D341Med (cell line): ENCODE measurements at regions not wholly inside any gene's neighbourhood (a gene's known extent, or its start where the extent isn't known, plus 50 kb on each side); places are given as distances from the start of the nearest gene placed in this dataset.
"Not testable (repeated sequence)": the region's sequence is repeated elsewhere in the genome, so short reads cannot be mapped to it uniquely, and the experiment has no call there.

Source experiments
- DNase-seq: peaks from one replicate; pipeline ENCODE4 v3.0.0; 2012; ENCODE audit warnings: low spot score

DNA sequence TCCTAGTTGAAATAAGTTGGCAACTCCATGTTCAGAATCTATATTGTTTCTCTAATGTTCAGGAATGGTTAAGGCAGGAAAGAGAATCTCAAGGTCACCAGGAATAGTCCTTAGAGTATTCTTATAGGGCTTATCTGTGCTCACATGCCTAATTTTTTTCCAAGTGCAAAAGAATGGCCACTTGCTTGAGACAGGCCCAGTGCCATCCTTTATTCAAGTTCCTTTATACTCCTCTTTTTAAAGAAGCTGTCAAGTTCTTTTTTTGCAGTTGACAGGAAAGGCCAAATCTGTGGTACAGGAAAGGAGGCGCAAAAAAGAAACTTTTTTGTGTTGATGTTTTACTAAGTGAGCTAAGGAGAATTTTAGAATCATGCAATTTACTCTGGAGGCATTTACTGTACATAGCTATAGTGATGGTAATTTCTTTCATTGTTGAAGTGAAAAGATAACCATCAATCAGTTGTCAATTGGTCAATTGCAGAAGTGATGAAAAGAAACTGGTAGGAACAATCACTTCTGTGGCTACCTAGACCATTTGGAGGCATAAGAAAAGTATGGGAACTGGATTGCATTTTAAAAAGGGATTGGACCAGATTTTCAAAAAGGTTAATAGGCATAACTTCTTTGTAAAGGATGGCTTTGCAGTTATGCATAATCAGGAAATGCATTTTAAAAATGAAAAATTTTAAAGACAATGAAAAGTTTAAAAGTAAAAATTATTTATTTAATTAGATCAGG is 102.5 kb upstream of the SOX2 start:
- DNase-seq, result no peak

DNA sequence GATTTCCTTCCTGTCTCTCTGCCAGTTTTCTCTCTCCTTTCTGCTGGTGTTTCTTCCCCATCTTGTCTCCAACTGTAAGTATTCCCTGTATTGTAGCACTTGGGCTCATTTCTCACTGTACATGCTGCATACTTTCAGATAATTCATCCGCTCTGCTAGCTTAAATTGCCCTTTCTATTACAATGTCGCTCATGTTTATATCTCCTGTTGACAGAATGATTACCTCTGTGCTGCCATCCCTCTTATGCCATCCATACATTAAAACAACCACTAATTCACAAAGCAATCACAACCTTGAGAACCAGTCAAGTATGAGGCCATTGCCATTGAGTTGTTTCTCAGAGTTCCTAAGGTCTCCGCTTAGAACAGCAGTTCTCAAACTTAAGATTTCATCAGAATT is 107.5 kb upstream of the SOX2 start:
- no peak for DNase-seq

DNA sequence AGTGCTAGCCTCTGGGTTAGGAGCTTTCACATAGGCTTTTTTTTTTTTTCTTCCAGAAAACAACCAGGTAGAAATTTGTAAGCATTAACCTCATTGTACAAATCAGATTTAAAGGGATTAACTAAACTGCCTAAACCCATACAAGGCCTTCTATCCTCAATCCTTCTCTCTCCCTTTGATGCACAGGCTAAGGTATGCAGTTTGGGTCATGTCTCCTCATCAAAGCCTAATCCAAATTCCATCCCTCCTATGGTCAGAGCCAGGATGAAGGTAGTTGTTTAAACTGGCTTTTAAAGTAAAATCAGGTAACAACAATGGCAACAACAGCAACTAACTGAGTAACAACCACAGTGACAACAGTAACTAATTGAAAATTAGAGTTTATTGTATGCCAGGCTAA is 115.6 kb upstream of the SOX2 start:
- no peak for DNase-seq

DNA sequence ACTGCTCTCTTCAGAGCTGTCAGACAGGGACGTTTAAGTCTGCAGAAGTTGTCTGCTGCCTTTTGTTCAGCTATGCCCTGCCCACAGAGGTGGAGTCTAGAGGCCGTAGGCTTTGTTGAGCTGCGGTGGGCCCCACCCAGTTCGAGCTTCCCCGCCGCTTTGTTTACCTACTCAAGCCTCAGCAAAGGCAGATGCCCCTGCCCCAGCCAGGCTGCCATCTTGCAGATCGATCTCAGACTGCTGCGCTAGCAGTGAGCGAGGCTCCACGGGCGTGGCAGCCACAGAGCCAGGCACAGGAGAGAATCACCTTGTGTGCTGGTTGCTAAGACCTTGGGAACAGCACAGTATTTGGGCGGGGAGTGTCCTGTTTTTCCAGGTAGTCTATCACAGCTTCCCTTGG is 120.8 kb upstream of the SOX2 start:
- not testable (repeated sequence) for DNase-seq

DNA sequence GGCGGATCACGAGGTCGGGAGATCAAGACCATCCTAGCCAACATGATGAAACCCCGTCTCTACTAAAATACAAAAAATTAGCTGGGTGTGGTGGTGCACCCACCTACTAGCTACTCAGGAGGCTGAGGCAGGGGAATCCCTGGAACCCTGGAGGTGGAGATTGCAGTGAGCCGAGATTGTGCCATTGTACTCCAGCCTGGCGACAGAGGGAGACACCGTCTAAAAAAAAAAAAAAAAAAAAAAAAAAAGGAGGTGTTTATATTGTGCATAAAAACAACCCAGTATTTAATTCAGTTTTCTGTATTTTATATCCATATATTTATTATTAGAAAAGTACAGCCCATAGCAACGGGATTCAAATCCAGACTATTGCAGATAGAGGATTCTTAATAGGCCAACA is 129.1 kb upstream of the SOX2 start:
- no peak for DNase-seq

DNA sequence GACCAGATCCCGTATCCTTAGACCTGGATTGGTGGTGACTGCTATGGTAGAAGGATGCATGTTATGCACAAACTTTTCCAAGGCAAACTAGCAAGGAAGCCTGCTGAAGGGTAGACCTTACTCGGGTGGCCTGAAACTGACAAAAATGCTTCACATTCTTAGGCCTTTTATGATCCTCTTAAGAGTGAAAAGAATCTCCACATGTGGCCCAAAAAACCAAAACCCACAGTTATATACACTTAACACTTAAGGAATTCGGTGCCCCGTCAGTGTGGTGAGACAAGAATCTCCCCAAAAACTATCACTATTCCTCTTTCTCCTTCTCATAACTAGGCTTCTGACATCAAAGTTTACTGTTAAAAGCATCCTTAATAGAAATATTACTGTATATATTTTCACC is 130.1 kb upstream of the SOX2 start:
- DNase-seq, result no peak

DNA sequence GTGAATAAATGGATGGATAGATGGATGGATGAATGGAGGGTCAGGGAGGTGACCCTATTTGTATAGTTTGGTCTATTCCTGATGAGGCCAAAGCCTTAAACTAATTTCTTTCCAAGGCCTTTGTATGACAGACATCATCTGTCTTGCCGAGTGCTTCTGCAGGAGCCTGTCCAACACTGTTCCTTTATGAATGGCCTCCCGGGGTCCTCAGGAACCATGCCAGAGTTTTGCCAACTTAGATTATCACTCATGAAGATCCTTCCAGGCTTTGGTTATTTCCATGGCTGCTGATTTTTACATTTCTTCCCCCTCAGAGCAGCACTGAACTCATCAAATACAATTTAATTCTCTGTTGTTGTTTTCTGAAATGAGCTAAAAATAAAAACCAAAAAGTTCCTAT is 133.0 kb upstream of the SOX2 start:
- DNase-seq, result no peak

DNA sequence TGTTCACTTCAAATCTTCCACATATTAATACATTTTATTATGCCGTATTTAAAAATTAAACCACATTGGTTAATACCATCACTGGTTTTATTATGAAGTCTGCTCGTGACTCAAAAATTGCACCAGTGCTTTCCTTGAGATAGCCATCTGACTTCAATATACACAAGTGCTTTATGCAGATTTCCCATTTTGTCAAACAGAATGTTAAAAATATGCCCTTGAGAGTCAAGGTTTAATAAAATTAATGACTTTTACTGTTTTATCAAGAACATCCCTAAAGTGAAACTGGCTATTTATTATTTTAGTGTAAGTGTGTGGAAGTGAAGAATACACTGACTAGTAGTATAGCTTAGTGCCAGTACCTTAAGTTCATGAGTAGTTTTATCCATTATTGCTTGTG is 139.3 kb upstream of the SOX2 start:
- no peak for DNase-seq

DNA sequence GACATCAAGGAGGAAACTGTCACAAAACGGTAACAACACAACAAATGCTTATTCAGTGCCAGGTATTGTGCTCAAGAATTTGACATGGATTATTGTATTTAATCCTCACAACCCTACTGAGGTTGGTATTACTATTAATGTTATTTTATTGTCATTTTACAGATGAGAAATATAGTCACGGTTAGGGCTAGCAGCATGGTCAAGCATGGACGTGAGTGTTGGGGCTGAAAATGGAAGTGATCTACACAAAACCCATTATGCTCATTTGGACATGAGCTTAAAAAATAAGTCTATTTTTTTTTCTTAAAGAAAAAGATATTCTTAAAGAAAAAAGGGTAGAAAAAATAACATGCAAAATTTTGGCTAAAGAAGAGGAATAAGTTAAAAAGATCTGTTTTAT is 141.3 kb upstream of the SOX2 start:
- DNase-seq, result no peak

DNA sequence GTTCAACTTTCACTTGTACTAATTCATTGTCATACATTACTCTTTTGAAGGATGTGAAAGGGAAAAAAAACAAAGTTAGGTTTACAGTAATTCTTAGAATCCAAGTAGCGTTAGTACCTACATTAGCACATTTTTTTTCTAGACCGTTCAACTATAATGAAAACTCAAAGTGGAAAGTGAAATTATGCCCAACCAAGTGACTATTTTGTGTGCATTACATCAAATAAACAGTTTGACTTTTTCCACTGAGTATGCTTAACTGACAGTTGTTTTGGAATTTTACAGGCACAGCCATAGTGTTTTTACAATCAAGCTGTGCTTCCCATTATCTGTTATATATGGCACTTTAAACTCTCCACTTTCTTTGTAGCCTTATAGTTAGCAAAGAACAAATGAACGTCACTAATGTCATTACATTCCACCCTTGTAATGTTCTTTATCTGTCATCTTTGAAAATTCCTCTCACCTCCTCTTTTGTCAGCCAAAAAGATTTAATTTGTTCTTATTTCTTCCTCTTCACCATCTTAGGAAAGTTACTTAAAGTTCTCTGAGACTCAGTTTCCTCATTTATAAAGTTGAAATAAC is 142.3 kb upstream of the SOX2 start:
- DNase-seq, result no peak

DNA sequence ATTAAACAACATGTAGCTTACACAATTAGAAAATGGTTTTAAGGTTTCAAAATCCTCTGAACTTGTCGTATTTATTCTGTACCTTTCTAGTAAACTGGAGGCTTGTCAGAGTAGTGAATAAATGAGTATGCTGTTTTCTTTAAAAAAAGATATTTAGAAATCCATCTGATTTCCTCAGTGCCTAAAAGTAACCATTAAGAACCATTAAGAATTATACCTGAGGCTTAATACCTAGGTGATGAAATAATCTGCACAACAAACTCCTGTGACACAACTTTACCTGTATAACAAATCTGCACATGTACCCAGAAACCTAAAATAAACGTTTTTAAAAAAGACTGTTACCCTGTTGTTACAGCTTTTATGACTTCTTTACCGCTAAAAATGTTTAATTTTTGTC is 143.0 kb upstream of the SOX2 start:
- DNase-seq, result no peak

DNA sequence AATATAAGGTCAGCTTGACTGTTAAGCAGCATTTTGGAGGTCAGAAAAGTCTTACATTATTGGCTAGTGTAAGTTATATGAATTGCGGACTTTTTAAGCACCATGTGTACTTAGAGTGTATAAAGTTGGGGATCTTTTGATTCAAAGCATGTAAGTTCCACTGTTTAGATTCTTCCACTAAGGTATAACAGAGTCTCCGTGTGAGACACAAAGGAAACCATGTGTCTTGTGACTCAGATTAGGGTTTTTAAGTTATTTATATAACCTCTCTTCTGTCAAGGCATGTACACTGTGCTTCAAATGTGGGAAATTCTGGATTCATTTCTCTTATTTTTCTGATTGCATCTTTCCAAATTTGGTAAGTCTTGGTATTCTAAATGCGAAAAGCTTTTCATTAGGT is 143.5 kb upstream of the SOX2 start:
- no peak for DNase-seq

DNA sequence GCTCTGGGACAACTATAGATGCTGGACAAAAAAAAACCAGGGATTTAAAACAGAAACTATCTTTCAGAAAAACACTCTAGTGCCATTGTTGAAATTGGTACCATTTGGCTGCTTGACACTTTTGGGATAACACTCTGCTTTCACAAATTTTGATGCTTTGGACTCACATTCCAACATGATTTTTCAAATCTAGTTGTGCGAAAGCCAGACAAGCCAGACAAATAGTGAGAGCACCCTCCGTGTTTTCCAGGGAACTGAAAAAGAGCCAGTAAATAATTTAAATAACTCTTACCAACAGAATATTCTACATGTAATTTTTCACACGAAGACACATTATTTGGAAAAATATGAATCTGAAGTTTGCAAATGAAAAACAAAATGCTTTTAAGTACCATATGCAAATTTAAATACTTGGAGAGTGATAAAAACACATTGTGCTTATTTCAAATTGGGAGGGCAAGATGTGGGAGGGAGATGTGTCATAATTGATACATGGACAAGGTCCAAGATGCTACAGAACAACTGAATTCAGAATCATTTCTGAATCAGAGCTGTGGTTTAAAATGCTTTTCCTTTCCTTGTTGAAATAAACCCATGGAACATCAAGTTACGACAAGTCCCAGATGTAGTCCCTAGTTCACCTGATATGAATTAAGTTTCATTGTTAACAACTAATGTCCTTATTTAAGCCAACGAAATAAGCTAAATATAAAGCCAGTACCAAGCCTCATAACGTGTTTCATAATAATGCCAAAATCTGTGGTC is 144.2 kb upstream of the SOX2 start:
- DNase-seq, result no peak

DNA sequence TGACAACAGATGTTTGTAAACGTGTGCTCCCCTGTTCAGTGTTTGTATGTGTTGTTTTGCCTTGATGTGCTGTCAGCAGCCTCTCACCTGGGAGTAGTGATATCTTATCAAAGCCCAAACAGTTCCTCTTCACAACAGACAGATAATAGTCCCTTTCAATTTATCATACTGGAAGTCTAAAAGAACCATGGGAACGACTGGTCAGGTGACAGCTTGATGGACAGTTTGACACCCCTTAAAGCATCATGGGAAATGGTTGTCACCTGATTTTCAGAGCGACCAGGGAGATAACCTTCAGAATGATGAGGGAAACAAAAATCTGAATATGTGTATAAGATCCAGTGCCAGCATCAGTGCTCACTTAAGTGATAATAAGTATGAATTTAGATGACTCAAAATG is 146.3 kb upstream of the SOX2 start:
- DNase-seq, result no peak

DNA sequence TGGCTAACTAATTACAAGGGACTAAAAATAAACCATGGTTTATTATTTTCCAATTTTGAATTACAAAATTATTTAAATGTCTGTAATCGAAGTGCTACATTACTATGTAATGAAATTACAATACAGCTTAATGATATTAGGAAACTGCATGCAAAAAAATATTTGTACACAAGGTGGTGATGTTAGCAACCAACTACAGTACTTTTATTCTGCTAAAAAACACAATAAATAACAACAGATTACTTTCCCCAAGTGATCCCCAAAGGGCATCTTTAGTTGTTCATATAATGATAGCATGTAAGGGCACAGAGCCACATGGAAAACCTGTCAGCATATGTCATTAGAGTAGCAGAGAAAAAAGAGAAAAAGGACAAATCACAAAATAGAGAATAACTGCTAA is 147.5 kb upstream of the SOX2 start:
- DNase-seq, result no peak

DNA sequence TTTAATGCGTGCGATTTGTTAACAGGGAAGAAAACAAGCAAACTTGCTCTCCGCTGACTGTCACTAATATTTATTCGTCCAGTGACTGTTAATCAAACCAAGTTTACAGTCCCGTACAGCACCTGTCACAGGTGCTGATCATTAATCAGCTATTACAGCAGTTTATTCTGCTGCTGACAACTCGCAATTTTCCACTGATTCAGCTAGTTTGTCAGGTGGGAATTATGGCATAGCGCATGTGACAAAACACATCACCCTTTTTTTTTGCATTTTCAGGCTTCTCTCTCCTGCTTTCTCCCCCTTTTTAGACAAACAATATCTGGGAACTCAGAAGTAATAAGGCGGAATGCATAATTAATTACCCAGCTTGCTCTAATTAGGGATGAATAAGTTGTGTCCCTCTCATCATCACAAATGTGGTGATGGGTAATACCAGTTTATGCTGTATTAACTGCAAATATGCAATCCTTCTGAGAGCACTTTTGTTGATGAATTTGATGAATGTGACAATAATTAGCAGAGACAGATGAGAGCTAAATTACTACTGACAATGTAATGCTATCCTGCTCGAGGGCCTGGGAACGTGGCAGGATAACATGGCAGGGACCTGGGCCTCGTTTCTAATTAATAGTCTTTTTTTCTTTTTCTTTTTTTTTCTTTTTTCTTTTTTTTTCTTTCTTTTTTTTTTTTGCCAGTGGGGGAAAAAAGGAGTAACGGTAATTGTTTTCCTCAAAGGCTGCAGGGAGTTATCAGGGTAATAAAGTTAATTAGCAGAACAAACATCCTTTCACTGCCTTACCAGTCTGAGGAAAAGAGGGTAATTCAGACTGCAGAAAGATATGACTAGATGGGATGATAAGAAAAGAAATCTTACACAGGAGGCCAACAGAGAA is 150.3 kb upstream of the SOX2 start:
- no peak for DNase-seq

DNA sequence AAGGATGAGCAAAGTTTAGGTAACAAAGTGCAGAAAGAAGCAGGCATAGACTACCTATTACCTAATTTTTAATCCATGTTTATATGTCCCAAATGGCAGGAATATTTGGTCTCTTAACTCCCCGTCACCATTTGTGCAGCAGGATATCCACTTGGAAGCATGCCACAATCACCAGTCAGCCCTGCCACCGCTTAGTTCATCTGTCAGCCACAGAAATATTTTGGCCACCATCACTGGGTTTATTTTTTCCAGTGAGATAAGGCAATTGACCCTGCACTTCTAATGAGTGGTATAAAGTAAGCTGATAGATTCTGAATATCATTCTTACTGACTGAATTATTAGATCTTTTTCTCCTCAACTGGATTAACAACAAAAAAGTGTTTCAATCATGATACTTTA is 152.9 kb upstream of the SOX2 start:
- no peak for DNase-seq

DNA sequence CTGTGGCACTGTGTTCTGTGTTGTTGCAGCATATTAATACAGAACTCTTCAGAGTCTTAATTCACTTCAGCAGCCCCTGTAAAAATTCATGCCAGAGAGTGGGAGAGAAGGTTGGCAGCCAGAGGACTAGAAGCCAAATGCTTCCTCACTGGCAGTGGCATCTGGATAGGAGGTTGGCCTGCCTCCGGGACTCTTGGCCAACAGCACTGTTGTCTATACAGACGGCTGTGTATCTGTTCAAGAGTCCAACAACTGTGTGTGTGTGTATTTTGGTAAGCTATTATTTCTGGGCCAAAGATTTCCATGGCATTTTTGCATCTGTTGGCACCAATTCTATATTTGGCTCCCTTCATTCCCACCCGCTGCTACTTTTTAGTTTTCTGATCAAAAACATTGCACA is 156.0 kb upstream of the SOX2 start:
- no peak for DNase-seq

DNA sequence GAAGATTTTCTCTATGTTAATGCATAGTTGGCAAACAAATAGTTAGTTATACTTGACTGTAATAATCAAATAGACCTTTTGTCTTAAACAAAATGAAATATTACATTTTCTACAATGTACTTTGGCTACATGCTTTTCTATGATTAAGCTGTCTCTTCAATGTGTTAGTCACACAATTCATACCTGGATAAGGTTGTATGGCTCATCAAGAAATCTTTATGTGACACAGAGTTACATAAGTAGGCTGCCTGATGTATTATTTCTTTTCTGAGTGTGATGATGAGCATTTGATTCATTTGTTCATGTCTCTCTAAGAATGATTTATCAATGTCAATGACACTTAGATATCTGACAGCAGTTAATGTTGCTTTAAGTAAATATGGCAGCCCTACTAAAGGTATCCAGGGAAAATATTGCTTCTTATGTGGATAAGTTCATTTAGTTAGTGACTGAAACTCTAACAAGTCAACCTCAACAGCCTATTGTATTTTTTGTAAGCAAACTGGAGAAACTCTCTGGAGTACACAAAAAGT is 157.4 kb upstream of the SOX2 start:
- no peak for DNase-seq

DNA sequence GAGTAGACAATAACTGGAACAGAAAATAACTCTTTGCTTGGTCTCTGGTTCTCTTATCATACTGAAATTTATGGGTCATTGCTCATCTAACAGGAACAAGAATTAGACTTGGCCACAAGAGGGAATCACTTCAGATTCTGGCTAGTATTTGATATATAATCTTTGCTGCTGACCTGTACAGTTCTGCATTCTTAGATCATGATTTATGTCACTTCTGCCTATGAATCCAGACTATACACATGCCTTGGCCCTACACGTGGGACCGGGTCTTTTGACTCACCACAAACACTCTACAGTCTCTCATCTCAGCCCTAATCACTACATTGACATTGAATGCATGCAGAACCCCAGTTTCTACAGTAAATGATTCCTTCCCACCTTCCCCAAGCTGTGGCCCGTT is 162.5 kb upstream of the SOX2 start:
- DNase-seq, result no peak

DNA sequence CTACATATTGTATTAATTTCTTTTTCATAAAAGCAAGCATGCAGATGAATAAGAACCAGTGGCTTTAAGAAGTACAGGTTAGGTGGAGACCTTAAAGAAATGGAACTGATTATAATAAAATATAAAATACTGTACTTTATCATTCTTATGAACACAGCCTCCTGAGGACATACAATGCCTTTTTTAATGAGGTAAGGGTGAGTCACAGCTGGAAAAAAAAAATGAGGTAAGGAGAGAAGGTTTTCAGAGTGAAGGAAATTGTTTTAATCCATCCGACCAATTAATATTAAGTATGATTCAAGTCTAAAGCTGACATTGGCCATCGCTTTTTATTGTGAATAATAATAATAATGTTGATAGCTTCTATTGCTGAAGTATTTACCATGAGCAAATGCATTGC is 170.3 kb upstream of the SOX2 start:
- no peak for DNase-seq

DNA sequence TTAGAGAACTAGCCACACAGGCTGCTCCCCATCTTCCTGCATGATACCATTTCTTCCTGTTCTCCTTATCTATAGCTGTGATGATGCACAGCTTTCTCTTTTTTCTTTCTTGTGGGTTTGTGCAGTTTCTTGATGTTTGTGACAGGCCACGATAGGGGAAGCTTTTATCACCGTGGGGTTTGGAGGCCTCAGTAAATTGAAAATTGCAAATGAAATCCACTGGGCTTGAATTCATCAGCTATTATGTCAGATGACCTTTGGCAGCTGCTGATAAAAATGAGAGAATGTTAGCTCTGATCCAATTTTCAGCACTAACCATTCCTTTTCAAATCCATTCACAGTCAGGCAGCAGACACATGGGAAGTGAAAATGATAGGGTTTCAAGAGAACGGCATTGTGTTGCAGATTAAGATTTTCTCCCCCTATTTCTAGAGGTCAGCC is 176.9 kb upstream of the SOX2 start:
- DNase-seq, result no peak
